ENCODE measurements at regions not wholly inside any gene's neighbourhood (a gene's known extent, or its start where the extent isn't known, plus 50 kb on each side); places are given as distances from the start of the nearest gene placed in this dataset.

- TF ChIP-seq CTCF (conservative IDR thresholded peaks at IDR 0.05 in 1 of 2, IDR thresholded peaks at IDR 0.05 in 1 of 2; ENCODE audit: extremely low read depth in 1 of 2, insufficient read depth in 1 of 2, low read depth in 1 of 2, low read length in 2 of 2) (no peak), EZH2 (IDR thresholded peaks at IDR 0.05; ENCODE audit: borderline replicate concordance, low read length) (no peak)
Observed at GRCh38 chr19:28492621-28493020, 720.3 kb downstream of the UQCRFS1 start.

Data from mammary epithelial cell (primary cell).